Breast epithelium (tissue), 3 donors: ENCODE measurements at regions not wholly inside any gene's neighbourhood (a gene's known extent, or its start where the extent isn't known, plus 50 kb on each side); places are given as distances from the start of the nearest gene placed in this dataset.

ENCODE experiments used
- POLR2AphosphoS5 ChIP-seq, 3 donors: sonication (generic); formaldehyde crosslinking; IDR thresholded peaks; one replicate each; pipeline ENCODE4 v1.6.1; 2017; ENCODE audit warnings: antibody characterized with exemption in 3 of 3
- TF ChIP-seq, protein P1 (sequence below), 3 donors: fragments of 450-650 bp; IDR thresholded peaks; one replicate each; pipeline ENCODE4 v1.5.1; 2016 to 2017; ENCODE audit warnings: antibody characterized with exemption in 3 of 3, mild to moderate bottlenecking in 3 of 3, moderate library complexity in 3 of 3

DNA sequence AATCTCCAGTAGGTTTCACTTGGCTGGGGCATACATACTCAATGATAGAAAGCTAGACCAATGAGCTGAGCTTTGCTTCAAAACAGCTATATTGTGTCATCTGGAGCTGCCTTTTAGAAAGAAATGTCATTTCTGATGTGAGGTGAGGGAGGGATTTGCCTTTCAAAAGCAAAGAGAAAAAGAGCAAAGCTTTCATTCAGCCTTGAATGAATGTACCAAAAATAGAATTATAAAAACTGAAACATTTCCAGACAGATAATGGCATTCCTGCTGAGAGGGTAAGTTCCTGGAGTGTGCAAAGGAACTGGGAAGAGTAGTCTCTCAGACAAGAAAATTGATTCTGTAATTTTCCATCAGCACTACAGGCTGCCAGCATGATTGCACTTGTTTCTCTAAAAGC is 710.0 kb downstream of the LRFN5 start:
- TF ChIP-seq, protein P1, sequence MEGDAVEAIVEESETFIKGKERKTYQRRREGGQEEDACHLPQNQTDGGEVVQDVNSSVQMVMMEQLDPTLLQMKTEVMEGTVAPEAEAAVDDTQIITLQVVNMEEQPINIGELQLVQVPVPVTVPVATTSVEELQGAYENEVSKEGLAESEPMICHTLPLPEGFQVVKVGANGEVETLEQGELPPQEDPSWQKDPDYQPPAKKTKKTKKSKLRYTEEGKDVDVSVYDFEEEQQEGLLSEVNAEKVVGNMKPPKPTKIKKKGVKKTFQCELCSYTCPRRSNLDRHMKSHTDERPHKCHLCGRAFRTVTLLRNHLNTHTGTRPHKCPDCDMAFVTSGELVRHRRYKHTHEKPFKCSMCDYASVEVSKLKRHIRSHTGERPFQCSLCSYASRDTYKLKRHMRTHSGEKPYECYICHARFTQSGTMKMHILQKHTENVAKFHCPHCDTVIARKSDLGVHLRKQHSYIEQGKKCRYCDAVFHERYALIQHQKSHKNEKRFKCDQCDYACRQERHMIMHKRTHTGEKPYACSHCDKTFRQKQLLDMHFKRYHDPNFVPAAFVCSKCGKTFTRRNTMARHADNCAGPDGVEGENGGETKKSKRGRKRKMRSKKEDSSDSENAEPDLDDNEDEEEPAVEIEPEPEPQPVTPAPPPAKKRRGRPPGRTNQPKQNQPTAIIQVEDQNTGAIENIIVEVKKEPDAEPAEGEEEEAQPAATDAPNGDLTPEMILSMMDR (IDR thresholded peaks at IDR 0.05): no peak
- TF ChIP-seq POLR2AphosphoS5 (IDR thresholded peaks at IDR 0.05): no peak
